ENCODE measurements at regions not wholly inside any gene's neighbourhood (a gene's known extent, or its start where the extent isn't known, plus 50 kb on each side); places are given as distances from the start of the nearest gene placed in this dataset.

DNA sequence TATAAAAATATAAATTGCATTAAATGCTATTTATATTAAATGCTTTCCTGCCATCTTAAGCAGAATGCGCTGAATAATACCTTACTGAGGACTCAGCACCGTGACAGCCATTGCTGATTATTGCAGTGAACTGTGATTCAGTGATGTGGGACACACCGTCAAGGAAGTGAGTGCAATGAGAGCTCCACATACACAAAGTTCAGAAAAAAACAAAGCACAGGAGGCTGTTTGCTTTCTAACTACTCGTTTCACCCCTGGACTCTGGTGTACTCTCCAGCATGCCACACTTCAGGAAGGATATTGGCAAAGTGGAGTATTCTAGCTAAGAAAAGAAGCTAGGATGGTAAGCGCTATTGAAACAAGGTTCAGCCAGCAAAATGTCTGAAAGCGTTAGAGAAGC, 57.4 kb upstream of the CXADR start:
- DNase-seq (ENCODE audit: low read depth) = no peak

- no peak for DNase-seq (ENCODE audit: low read depth)
These were observed 54.6 kb upstream of the CXADR start for GRCh38 chr21:17458279-17458678.

- no peak for DNase-seq (ENCODE audit: low read depth)
These were observed 52.7 kb upstream of the CXADR start for GRCh38 chr21:17460094-17460493.

DNA sequence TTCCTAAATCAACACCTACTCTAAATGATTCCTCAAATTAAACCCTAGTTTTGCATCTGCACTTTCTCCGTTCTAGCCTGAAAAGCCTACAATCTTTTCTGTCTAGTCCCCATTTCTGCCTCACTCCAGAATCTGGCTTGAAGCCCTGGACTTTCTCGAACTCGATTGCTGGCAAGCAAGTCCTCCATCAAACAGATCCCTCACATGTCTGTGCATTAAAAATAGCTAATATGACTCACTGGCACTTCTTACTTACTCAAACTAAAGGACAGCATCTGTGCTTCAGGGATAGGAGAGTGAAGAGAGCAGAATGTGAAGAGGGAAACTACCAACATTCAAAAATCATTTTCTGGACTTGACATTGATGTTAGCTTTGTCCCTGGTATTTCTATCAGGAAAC, 51.8 kb upstream of the CXADR start:
- no peak for DNase-seq (ENCODE audit: low read depth)

GRCh38 chr21:17461582-17461981, 51.3 kb upstream of the CXADR start:
- no peak for DNase-seq (ENCODE audit: low read depth)

GRCh38 chr21:17462276-17462981, 50.4 kb upstream of the CXADR start:
- no peak for DNase-seq (ENCODE audit: low read depth)

Data from activated T-helper 9 cell treated with anti-CD3 and anti-CD28 coated beads, Interleukin-2, amount 50 U/mL, for 16 hours (primary cell).